ENCODE measurements at regions not wholly inside any gene's neighbourhood (a gene's known extent, or its start where the extent isn't known, plus 50 kb on each side); places are given as distances from the start of the nearest gene placed in this dataset.

DNA sequence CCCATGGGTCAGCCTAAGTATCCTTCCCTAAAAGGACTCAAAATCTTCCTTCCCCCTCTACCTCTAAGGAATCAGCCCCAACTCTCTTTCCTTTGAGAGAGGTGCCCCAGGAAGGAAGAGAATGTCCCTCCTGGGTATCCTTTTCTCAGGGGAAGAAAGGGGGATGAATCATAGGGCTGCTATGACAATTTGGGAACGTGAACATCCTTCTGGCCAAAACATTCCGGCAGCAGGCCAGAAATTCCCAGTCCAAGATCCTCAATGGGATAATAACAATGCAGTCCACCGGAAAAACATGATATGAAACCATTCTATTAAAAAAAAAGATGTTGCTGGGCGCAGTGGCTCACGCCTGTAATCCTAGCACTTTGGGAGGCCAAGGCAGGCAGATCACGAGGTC is 50.8 kb upstream of the CACNA2D3 start:
- intact Hi-C loops (cut with DNase I) = no loop called here
- no peaks in the 10 kb centered on the region for H3K9me3 ChIP-seq
- no peak overlapping the region for H3K27ac ChIP-seq
- no peaks in the 10 kb centered on the region for H3K36me3 ChIP-seq (ENCODE audit: insufficient read depth in 1 of 2, low read depth in 1 of 2)
- DNase-seq = no peak
- no peak for ATAC-seq
- no peaks in the 10 kb centered on the region for H3K4me1 ChIP-seq
- H3K27me3 ChIP-seq (ENCODE audit: insufficient read depth in 3 of 3, low read length in 2 of 3) = peaks cover 0 to 2% (median 2%) of the 10 kb centered on the region in 3 donors
- 60 to 67% (median 63%) methylated on average over 6 of the region's 6 CpGs for WGBS, 3 donors
- TF ChIP-seq, protein P1, sequence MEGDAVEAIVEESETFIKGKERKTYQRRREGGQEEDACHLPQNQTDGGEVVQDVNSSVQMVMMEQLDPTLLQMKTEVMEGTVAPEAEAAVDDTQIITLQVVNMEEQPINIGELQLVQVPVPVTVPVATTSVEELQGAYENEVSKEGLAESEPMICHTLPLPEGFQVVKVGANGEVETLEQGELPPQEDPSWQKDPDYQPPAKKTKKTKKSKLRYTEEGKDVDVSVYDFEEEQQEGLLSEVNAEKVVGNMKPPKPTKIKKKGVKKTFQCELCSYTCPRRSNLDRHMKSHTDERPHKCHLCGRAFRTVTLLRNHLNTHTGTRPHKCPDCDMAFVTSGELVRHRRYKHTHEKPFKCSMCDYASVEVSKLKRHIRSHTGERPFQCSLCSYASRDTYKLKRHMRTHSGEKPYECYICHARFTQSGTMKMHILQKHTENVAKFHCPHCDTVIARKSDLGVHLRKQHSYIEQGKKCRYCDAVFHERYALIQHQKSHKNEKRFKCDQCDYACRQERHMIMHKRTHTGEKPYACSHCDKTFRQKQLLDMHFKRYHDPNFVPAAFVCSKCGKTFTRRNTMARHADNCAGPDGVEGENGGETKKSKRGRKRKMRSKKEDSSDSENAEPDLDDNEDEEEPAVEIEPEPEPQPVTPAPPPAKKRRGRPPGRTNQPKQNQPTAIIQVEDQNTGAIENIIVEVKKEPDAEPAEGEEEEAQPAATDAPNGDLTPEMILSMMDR (IDR thresholded peaks at IDR 0.05) = no peak
- no peak overlapping the region for H3K4me3 ChIP-seq

DNA sequence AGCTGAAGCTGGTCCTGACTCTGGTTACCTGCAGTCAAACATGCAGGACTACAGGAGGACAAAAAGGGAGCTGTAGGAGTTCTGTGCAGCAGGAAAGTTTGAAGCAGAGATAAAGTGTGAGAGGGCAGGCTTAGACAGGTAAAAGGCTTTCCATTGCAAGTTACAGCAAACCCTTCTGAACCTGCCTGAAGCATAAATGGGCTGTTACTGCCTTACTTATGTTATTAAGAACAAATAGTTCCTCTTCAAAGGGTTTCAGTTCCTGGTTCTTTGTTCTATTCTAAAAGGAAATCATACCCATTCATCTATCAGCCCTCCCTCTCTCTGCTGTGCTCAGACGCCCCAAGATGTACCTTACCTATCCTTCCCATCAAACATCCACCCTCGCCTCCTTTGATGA is 52.4 kb upstream of the CACNA2D3 start:
- intact Hi-C loops (cut with DNase I) = no loop called here
- 85 to 94% (median 88%) methylated on average over 2 of the region's 2 CpGs for WGBS, 3 donors
- Histone ChIP-seq H3K36me3 (ENCODE audit: insufficient read depth in 1 of 2, low read depth in 1 of 2) (no peaks in the 10 kb centered on the region), H3K9me3 (no peaks in the 10 kb centered on the region), H3K27ac (no peak overlapping the region), H3K27me3 (ENCODE audit: insufficient read depth in 3 of 3, low read length in 2 of 3) (peaks cover 0 to 2% (median 2%) of the 10 kb centered on the region in 3 donors), H3K4me3 (no peak overlapping the region), H3K4me1 (no peaks in the 10 kb centered on the region)
- DNase-seq = no peak
- no peak for ATAC-seq
- TF ChIP-seq, protein P1 (IDR thresholded peaks at IDR 0.05) = no peak

DNA sequence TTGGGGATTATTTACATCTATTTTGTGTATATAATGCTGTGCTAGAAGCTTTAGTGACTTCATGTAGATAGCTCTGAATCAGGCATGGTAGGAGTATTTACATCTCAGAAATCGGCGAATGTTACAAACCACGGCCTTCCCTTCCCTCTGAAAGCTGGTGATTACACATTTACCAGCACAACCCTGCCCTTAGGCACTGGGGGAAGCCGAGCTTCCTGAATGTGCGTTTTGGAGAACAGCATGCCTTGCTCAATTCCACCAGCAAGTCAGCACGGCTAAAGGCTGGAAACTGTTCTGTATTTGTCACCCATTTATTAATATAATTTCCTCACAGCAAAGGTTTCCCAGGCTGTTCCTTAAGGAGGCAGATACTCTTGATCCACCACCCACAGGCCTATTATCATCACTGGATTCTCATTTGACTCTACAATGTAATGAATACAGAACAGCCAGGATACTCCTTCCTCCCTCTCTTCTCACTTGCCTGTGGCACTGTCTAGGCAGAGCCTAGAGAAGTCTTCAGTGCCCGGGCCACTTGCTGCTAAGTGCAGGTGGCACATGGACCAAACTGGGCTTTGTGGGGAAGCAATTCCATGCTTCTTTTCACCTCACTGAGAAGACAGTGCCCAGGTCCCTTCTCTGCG is 55.2 kb upstream of the CACNA2D3 start:
- TF ChIP-seq, protein P1 (IDR thresholded peaks at IDR 0.05) = no peak
- H3K36me3 ChIP-seq (ENCODE audit: insufficient read depth in 1 of 2, low read depth in 1 of 2) = no peaks in the 10 kb centered on the region
- 76 to 82% (median 80%) methylated on average over 8 of the region's 8 CpGs for WGBS, 3 donors
- H3K4me3 ChIP-seq = no peak overlapping the region
- ATAC-seq = no peak
- H3K27ac ChIP-seq = no peak overlapping the region
- DNase-seq = no peak
- intact Hi-C loops (cut with DNase I) = no loop called here
- H3K27me3 ChIP-seq (ENCODE audit: insufficient read depth in 3 of 3, low read length in 2 of 3) = peaks cover 0 to 2% (median 0%) of the 10 kb centered on the region in 3 donors
- H3K4me1 ChIP-seq = no peaks in the 10 kb centered on the region
- no peaks in the 10 kb centered on the region for H3K9me3 ChIP-seq

DNA sequence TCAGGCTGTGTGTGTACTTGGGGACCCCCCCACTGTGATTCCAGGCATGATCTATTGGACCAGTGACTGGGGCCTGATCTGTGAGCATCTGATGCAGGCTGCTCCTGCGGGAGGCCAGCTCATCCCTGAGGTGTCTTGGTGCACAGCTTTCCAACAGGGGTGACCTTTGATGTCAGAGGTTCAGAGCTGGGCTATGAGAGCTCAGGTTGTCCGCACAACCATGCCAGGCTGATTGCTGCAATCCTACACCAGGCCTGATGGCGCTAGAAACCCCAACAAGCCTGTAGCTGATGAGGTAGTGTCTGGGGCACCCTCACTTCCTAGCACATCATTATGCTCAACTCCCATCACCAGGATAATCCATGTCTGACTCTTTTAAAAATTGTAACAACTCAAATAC is 56.1 kb upstream of the CACNA2D3 start:
- no peak for ATAC-seq
- 70 to 81% (median 75%) methylated on average over 3 of the region's 3 CpGs for WGBS, 3 donors
- TF ChIP-seq, protein P1 (IDR thresholded peaks at IDR 0.05) = no peak
- Histone ChIP-seq H3K4me3 (no peak overlapping the region), H3K36me3 (ENCODE audit: insufficient read depth in 1 of 2, low read depth in 1 of 2) (no peaks in the 10 kb centered on the region), H3K9me3 (no peaks in the 10 kb centered on the region), H3K27ac (no peak overlapping the region), H3K4me1 (no peaks in the 10 kb centered on the region), H3K27me3 (ENCODE audit: insufficient read depth in 3 of 3, low read length in 2 of 3) (peaks cover 0 to 2% (median 0%) of the 10 kb centered on the region in 3 donors)
- intact Hi-C loops (cut with DNase I) = no loop called here
- no peak for DNase-seq

DNA sequence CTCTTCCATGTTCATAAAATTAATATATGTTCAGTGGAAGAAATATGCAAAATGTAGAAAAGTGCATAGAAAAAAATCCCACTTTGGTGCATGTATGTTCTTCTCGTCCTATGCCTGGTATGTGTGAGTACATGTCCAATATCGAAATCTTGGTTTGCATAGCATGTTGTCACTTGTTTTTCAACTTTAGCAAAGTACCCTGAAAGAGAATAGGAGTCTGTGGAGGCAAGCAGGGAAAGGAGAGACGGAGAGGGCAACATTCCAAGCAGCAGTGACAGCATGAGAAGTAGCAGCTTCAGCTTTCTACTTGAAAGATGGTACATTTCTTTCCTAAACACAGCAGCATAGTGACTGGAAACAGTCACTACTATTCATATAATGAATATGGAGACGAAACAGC is 56.8 kb upstream of the CACNA2D3 start:
- H3K36me3 ChIP-seq (ENCODE audit: insufficient read depth in 1 of 2, low read depth in 1 of 2) = no peaks in the 10 kb centered on the region
- TF ChIP-seq, protein P1 (IDR thresholded peaks at IDR 0.05) = no peak
- no peak overlapping the region for H3K4me3 ChIP-seq
- intact Hi-C loops (cut with DNase I) = no loop called here
- no peaks in the 10 kb centered on the region for H3K9me3 ChIP-seq
- H3K27ac ChIP-seq = no peak overlapping the region
- H3K27me3 ChIP-seq (ENCODE audit: insufficient read depth in 3 of 3, low read length in 2 of 3) = no peaks in the 10 kb centered on the region
- ATAC-seq = no peak
- 57 to 63% (median 58%) methylated on average over 4 of the region's 4 CpGs for WGBS, 3 donors
- DNase-seq = no peak
- no peaks in the 10 kb centered on the region for H3K4me1 ChIP-seq

All from psoas muscle (tissue), 7 donors.